GM13976 (cell line): ENCODE measurements at regions not wholly inside any gene's neighbourhood (a gene's known extent, or its start where the extent isn't known, plus 50 kb on each side); places are given as distances from the start of the nearest gene placed in this dataset.
"Not testable (repeated sequence)": the region's sequence is repeated elsewhere in the genome, so short reads cannot be mapped to it uniquely, and the experiment has no call there.

Source experiments
- DNase-seq: peaks from one replicate; pipeline ENCODE4 v3.0.0; 2012; ENCODE audit warnings: low spot score
- CTCF ChIP-seq: IDR thresholded peaks from 2 replicates; pipeline ENCODE4 v1.5.1; 2012; ENCODE audit warnings: borderline replicate concordance, mild to moderate bottlenecking; ENCODE audit not compliant: insufficient read depth; ENCODE audit errors: extremely low read depth, missing control alignments, control extremely low read depth
- in situ Hi-C: fragments of 300-500 bp; cut with MboI; formaldehyde crosslinking; loops from one replicate; pipeline ENCODE4 v1.12.0; 2022; ENCODE audit warnings: low sequenced_read_pairs, mixed read lengths, inconsistent platforms; ENCODE audit not compliant: unreplicated experiment

- TF ChIP-seq CTCF = no peak
- in situ Hi-C loops = no loop called here
- no peak for DNase-seq
Measured at GRCh38 chr1:78726686-78727085, 77.1 kb downstream of the IFI44 start.

- no peak for DNase-seq
- in situ Hi-C loops = no loop called here
- TF ChIP-seq CTCF = no peak
Measured at GRCh38 chr1:78728359-78728758, 78.7 kb downstream of the IFI44 start.

- DNase-seq = no peak
- in situ Hi-C loops = no loop called here
Measured at GRCh38 chr1:78730054-78730453, 80.4 kb downstream of the IFI44 start.

GRCh38 chr1:78731674-78732073 lies 82.0 kb downstream of the IFI44 start:
- in situ Hi-C loops = no loop called here
- no peak for TF ChIP-seq CTCF
- DNase-seq = no peak

More at GRCh38 chr1:78730054-78730453, 80.4 kb downstream of the IFI44 start:
- TF ChIP-seq CTCF = no peak

- TF ChIP-seq CTCF = no peak
- no peak for DNase-seq
- in situ Hi-C loops = no loop called here
Measured at GRCh38 chr1:78737241-78737640, 87.6 kb downstream of the IFI44 start.

- in situ Hi-C loops = no loop called here
- DNase-seq = no peak
- no peak for TF ChIP-seq CTCF
Measured at GRCh38 chr1:78743626-78744025, 94.0 kb downstream of the IFI44 start.

- in situ Hi-C loops = no loop called here
- TF ChIP-seq CTCF = no peak
- DNase-seq = no peak
Measured at GRCh38 chr1:78745111-78745510, 95.5 kb downstream of the IFI44 start.

GRCh38 chr1:78753679-78754078 lies 104.0 kb downstream of the IFI44 start:
- DNase-seq, in situ Hi-C loops: not testable (repeated sequence)
